ENCODE measurements at regions not wholly inside any gene's neighbourhood (a gene's known extent, or its start where the extent isn't known, plus 50 kb on each side); places are given as distances from the start of the nearest gene placed in this dataset.
A peak's percentile ranks its signal among the peaks of the same experiment; 100 is the strongest.

- H3K4me2 ChIP-seq (ENCODE audit: low read depth, low read length, poor library complexity, severe bottlenecking): no peak overlapping the region
- H3K9ac ChIP-seq (ENCODE audit: low read depth, low read length, poor library complexity, severe bottlenecking): no peak overlapping the region
- no peaks in the 10 kb centered on the region for H3K4me1 ChIP-seq (ENCODE audit: insufficient read depth, low read length, poor library complexity, severe bottlenecking)
- H3K36me3 ChIP-seq (ENCODE audit: insufficient read depth, low read length): no peaks in the 10 kb centered on the region
- no peaks in the 10 kb centered on the region for H3K79me2 ChIP-seq (ENCODE audit: insufficient read depth, low read length)
- no peak overlapping the region for H3K4me3 ChIP-seq (ENCODE audit: low read length, poor library complexity, severe bottlenecking)
- TF ChIP-seq CTCF (conservative IDR thresholded peaks at IDR 0.05; ENCODE audit: low read length) (no peak), EZH2phosphoT487 (IDR thresholded peaks at IDR 0.05; ENCODE audit: borderline replicate concordance) (no peak)
- H3K9me3 ChIP-seq (ENCODE audit: insufficient read depth, low read depth, low read length): no peaks in the 10 kb centered on the region
- 0 out of 2 replicates have a peak overlapping the region, but pooled peaks have one; percentile 21 for H2AFZ ChIP-seq (ENCODE audit: low read length)
- H4K20me1 ChIP-seq (ENCODE audit: insufficient read depth, low read length, poor library complexity, severe bottlenecking): no peaks in the 10 kb centered on the region
- no peaks in the 10 kb centered on the region for H3F3A ChIP-seq (ENCODE audit: low read depth)
- no peaks in the 10 kb centered on the region for H3K27me3 ChIP-seq (ENCODE audit: insufficient read depth, low read length, poor library complexity, severe bottlenecking)
- no peaks in the 10 kb centered on the region for H3K9me2 ChIP-seq (replicated peaks; ENCODE audit: low read depth, low read length)
Measured at GRCh38 chr6:79813143-79813850, 134.1 kb downstream of the ELOVL4 start.

- TF ChIP-seq CTCF (conservative IDR thresholded peaks at IDR 0.05; ENCODE audit: low read length) (no peak), EZH2phosphoT487 (IDR thresholded peaks at IDR 0.05; ENCODE audit: borderline replicate concordance) (no peak)
- Histone ChIP-seq H3K4me1 (ENCODE audit: insufficient read depth, low read length, poor library complexity, severe bottlenecking) (no peaks in the 10 kb centered on the region), H4K20me1 (ENCODE audit: insufficient read depth, low read length, poor library complexity, severe bottlenecking) (no peaks in the 10 kb centered on the region), H3K4me3 (ENCODE audit: low read length, poor library complexity, severe bottlenecking) (no peak overlapping the region), H3K79me2 (ENCODE audit: insufficient read depth, low read length) (no peaks in the 10 kb centered on the region), H3K27me3 (ENCODE audit: insufficient read depth, low read length, poor library complexity, severe bottlenecking) (no peaks in the 10 kb centered on the region), H3K9ac (ENCODE audit: low read depth, low read length, poor library complexity, severe bottlenecking) (no peak overlapping the region), H3K9me2 (replicated peaks; ENCODE audit: low read depth, low read length) (no peaks in the 10 kb centered on the region), H3K36me3 (ENCODE audit: insufficient read depth, low read length) (no peaks in the 10 kb centered on the region), H3F3A (ENCODE audit: low read depth) (no peaks in the 10 kb centered on the region), H3K4me2 (ENCODE audit: low read depth, low read length, poor library complexity, severe bottlenecking) (no peak overlapping the region), H2AFZ (ENCODE audit: low read length) (no peak overlapping the region), H3K9me3 (ENCODE audit: insufficient read depth, low read depth, low read length) (no peaks in the 10 kb centered on the region)
Measured at GRCh38 chr6:79812195-79812594, 135.2 kb downstream of the ELOVL4 start.

GRCh38 chr6:79810871-79811270, 136.5 kb downstream of the ELOVL4 start:
- H3K36me3 ChIP-seq (ENCODE audit: insufficient read depth, low read length): no peaks in the 10 kb centered on the region
- no peaks in the 10 kb centered on the region for H3K4me1 ChIP-seq (ENCODE audit: insufficient read depth, low read length, poor library complexity, severe bottlenecking)
- H3K27me3 ChIP-seq (ENCODE audit: insufficient read depth, low read length, poor library complexity, severe bottlenecking): no peaks in the 10 kb centered on the region
- no peaks in the 10 kb centered on the region for H3F3A ChIP-seq (ENCODE audit: low read depth)
- H3K4me2 ChIP-seq (ENCODE audit: low read depth, low read length, poor library complexity, severe bottlenecking): no peak overlapping the region
- H2AFZ ChIP-seq (ENCODE audit: low read length): no peak overlapping the region
- no peaks in the 10 kb centered on the region for H3K9me2 ChIP-seq (replicated peaks; ENCODE audit: low read depth, low read length)
- no peaks in the 10 kb centered on the region for H3K9me3 ChIP-seq (ENCODE audit: insufficient read depth, low read depth, low read length)
- no peak overlapping the region for H3K9ac ChIP-seq (ENCODE audit: low read depth, low read length, poor library complexity, severe bottlenecking)
- no peak for TF ChIP-seq EZH2phosphoT487 (IDR thresholded peaks at IDR 0.05; ENCODE audit: borderline replicate concordance)
- TF ChIP-seq CTCF (conservative IDR thresholded peaks at IDR 0.05; ENCODE audit: low read length): no peak
- H3K4me3 ChIP-seq (ENCODE audit: low read length, poor library complexity, severe bottlenecking): no peak overlapping the region
- no peaks in the 10 kb centered on the region for H4K20me1 ChIP-seq (ENCODE audit: insufficient read depth, low read length, poor library complexity, severe bottlenecking)
- H3K79me2 ChIP-seq (ENCODE audit: insufficient read depth, low read length): no peaks in the 10 kb centered on the region
